ENCODE measurements at regions not wholly inside any gene's neighbourhood (a gene's known extent, or its start where the extent isn't known, plus 50 kb on each side); places are given as distances from the start of the nearest gene placed in this dataset.

DNA sequence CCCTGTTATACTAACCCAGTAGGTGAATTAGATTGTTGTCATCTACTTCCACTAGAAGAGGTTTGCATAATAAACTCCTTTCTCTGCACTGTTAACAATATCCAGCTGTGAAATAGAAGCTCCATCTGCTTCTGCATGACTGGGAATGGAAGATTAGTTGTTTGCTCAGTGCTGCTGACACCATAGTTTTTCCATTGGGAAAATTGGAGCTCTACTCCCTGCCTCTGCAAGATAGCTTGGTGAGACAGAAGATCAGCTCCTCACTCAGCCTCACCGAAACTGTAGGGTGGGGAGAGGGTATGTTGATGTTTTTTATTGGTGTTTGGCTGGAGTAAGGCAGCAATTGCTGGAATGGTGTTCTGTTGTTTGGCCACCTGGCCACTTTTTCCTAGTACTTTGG is 331.6 kb upstream of the ADAMTS5 start:
- TF ChIP-seq CTCF (IDR thresholded peaks at IDR 0.05) (no peak), ZNF512 (CRISPR knock-in tag; IDR thresholded peaks at IDR 0.05; ENCODE audit: borderline replicate concordance) (no peak), ATF2 (CRISPR knock-in tag; IDR thresholded peaks at IDR 0.05; ENCODE audit: borderline replicate concordance, low read depth) (no peak), FOXJ3 (CRISPR knock-in tag; IDR thresholded peaks at IDR 0.05; ENCODE audit: borderline replicate concordance) (no peak)
